HG02943 (cell line): ENCODE measurements at regions not wholly inside any gene's neighbourhood (a gene's known extent, or its start where the extent isn't known, plus 50 kb on each side); places are given as distances from the start of the nearest gene placed in this dataset.

Experiments used
- ATAC-seq: cut with Tn5 transposase; IDR thresholded peaks from one replicate; pipeline ENCODE4 v1.9.1; 2021; ENCODE audit warnings: mild to moderate bottlenecking, low read depth, moderate library complexity; ENCODE audit not compliant: unreplicated experiment

DNA sequence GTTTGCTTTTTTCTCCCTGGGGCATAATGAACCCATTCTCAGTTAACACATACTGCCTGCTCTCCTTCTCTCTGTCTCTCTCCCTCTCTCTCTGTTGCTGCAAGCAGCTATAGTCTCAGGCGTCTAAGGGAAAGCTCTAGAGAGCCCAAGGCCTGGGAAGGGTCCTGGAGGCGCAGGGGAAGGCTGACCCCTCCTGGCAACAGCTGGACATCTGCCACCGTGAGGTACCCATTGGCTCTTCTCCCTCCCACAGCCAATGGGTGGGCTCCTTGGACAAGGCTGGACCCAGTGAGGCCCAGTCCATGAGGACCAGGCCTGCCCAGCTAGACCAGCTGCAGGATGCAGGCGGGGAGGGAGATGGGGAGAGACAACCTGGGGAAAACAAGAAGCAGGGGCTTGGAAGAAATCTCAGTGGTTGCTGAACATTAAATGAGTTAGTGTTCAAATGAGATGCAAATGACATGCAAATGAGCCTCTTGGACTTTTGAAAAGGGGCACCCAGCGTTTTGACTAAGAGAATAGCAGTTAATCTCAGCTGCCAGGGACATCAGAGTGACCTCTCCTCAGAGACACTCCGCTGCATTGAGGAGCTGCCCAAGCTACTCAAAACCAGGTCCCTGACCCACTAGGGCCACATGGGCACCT lies 349.7 kb downstream of the BUD13 start:
- ATAC-seq, result no peak

- no peak for ATAC-seq
These were observed 350.2 kb downstream of the BUD13 start for GRCh38 chr11:116422556-116422955.

DNA sequence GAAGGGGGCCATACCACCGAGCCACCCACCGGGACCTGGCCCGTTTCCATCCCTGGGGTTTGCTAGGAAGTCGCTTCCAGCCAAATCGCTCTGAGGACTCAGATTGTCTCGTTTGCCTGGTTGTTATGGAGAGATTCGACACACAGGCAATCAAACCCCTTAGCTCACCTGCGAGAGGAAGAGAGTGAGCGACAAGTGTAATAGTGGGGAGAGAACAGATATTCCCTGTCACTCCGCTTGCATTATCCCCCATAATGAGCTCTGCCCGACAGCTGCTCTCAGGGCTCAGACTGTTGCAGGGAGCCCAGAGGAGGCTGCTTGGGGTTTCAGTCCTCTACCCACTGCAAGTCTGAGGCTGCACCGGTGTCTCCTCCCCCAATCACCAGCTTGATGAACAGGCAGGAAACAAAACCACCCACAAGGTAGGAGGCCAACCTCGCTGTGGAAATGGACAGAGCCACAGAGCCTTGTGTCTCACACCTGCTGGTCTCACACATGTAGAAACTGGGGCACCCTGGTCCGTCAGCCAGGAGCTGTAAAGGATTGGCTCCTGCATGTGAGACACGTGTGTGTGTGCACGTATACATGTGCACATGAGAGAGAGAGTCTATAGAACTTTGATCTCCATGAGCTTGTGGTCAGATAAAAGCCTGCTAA lies 351.1 kb downstream of the BUD13 start:
- ATAC-seq, result no peak

- ATAC-seq, result no peak
These were observed 351.8 kb downstream of the BUD13 start for GRCh38 chr11:116420770-116421528.

DNA sequence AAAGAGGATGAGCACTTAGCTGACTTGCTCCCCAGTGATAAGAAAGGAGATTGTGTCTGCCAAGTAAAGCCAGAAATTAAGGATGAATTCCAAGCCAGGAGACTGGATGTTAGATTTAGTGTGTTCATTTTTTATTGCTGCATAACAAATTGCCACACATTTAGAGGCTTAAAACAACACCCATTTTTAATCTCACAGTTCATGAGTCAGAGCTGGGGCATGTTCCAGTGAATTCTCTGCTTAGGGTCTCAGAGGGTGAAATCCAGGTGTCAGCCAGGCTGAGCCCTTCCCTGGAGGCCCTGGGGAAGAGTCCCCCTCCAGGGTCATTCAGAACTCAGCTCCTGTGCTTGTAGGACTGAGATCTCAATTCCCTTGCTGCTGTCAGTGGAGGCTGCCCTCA lies 352.8 kb downstream of the BUD13 start:
- ATAC-seq, result no peak

- ATAC-seq, result no peak
These were observed 354.3 kb downstream of the BUD13 start for GRCh38 chr11:116418388-116419041.

- ATAC-seq, result no peak
These were observed 355.9 kb downstream of the BUD13 start for GRCh38 chr11:116416852-116417251.

GRCh38 chr11:116415095-116415494 lies 357.7 kb downstream of the BUD13 start:
- ATAC-seq, result no peak

GRCh38 chr11:116414357-116414880 lies 358.4 kb downstream of the BUD13 start:
- ATAC-seq, result no peak

DNA sequence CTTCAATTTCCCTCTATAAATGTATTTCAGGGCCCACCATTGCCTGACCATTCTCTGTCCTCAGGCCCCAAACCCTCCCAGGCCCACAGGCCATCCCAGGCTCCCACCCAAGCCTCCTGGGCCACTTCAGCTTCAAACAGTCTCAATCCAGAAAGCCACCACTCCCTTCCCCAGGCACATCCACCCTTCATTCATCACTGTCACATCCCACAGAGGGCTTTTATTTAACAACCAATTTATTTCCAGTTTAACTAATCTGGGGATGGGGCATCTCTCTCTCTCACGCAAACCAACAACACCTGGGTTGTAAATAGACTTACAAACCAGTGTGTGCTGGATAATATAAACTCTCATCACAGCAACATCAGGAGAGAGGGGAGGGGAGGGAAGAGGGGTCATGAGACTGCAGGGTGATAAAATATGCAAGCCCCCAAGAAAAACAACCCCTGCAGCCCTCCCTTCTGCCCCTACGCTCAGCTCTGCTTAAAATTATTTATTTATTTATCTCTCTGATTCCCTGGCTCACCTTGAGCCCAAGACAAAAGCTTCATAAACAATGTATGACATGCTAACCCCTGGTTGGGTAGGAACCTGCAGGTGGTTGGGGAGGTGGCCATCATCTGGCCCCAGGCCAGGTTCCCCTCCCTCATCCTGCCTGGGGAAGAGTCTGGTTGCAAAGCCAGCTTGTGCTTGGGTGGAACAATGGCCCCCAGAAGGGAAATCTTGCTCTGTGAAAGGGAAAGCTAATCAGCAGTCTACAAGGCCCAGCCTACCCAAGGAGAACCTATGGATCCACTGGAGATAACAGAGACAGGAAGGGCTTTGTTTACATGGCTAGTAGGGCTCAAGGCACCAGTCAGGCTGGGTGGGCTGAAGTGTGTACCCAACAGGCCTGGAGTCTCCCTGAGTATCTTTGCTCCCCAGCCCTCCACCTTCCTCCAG lies 359.2 kb downstream of the BUD13 start:
- no peak for ATAC-seq

GRCh38 chr11:116412118-116412889 lies 360.5 kb downstream of the BUD13 start:
- no peak for ATAC-seq

GRCh38 chr11:116409238-116409637 lies 363.5 kb downstream of the BUD13 start:
- no peak for ATAC-seq

GRCh38 chr11:116406042-116406441 lies 366.7 kb downstream of the BUD13 start:
- no peak for ATAC-seq

GRCh38 chr11:116404462-116404798 lies 368.4 kb downstream of the BUD13 start:
- no peak for ATAC-seq

DNA sequence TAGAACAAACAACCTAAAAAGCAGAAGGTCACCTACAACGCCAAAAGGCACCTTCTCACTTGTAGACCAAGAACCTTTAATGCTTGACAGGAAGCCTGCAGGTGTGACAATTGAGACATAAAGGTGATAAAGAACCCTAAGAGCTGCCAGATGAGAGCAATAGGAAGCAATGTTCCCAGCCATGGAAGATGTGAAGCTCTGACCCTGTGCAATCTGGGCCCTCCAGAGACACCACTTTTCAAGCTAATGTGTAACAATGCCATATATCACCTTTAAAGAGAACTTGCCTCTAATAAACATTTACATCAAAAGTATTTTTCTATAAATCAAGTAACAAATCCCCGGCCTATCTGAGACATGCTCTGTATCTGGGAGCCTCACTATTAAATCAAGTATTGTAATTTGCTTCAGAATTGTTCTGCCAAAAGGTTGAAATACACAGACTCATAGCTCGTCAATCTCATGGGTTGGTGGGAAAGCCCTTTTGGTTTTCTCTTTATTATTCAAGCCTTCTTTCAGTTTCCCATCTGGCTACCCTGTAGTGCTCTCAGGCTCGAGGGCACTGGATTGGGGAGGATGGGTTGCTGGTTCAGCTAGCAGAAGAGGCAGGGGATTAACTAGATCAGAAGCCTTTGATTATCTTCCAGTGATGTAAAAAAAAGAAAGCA lies 368.9 kb downstream of the BUD13 start:
- no peak for ATAC-seq

- no peak for ATAC-seq
These were observed 372.7 kb downstream of the BUD13 start for GRCh38 chr11:116400081-116400480.

- ATAC-seq, result no peak
These were observed 375.1 kb downstream of the BUD13 start for GRCh38 chr11:116397602-116398084.

DNA sequence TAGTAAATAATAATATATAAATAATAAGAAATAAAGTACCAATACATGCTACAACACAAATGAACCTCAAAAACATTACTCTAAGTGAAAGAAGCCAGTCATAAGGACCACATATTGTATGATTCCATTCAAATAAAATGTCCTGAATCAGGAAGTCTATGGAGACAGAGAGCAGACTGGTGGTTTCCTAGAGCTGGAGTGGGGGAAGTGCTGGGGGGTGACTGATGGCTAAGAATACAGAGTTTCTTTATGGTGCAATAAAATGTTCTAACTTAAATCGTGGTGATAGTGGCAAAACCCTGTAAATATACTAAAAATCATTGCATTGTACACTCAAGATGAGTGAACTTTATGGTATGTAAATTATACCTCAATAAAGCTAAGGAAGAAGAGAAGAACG lies 376.5 kb downstream of the BUD13 start:
- ATAC-seq, result no peak

GRCh38 chr11:116394022-116394421 lies 378.8 kb downstream of the BUD13 start:
- no peak for ATAC-seq
